Fibroblast of skin of abdomen (primary cell): ENCODE measurements at regions not wholly inside any gene's neighbourhood (a gene's known extent, or its start where the extent isn't known, plus 50 kb on each side); places are given as distances from the start of the nearest gene placed in this dataset.

ENCODE experiments used
- DNase-seq: peaks from one replicate; pipeline ENCODE4 v3.0.0-alpha.2; 2013

DNA sequence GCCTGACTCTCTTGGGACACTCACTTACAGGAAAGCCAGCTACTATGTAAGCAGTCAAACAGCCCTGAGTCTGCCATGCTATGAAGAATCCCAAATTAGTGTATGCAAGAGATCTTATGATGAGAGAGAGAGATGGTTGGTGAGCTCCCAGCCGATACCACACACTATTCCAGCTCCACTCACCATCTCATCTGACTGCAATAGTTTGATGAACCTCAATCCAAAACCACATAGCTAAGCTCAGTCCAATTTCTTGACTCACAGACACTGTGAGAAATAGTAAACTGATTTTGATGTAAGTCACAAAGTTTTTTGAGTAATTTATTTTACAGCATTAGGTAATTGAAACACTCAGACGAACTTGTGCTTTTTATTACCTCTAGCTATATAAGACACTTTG lies 441.4 kb downstream of the COL12A1 start:
- peak; percentile 43 for DNase-seq

GRCh38 chr6:74762841-74763240 lies 443.0 kb downstream of the COL12A1 start:
- no peak for DNase-seq

- DNase-seq = no peak
Observed at GRCh38 chr6:74757813-74758212, 448.0 kb downstream of the COL12A1 start.

- DNase-seq = no peak
Observed at GRCh38 chr6:74756923-74757322, 448.9 kb downstream of the COL12A1 start.

GRCh38 chr6:74755778-74756177 lies 450.1 kb downstream of the COL12A1 start:
- no peak for DNase-seq

DNA sequence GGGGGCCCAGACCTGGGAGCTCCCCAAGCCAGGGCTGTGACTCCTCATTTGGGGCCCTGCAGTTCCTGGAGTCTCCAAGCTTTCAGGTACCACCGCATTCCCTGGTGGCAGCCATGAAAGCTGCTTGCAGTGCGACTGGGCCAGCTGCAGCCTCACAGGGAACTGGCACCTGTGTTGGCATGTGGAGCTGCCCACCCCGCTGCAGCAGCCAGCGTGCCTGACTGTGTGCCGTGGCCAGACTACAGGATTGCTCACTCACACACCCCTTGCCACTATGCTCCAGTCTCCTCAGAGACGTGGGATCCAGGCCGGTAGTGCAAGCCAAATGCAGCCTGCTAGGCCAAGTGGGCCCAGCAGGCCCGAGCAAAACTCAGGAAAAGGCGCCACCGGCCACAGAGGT lies 450.7 kb downstream of the COL12A1 start:
- no peak for DNase-seq

- DNase-seq = no peak
Observed at GRCh38 chr6:74753883-74754600, 451.8 kb downstream of the COL12A1 start.

DNA sequence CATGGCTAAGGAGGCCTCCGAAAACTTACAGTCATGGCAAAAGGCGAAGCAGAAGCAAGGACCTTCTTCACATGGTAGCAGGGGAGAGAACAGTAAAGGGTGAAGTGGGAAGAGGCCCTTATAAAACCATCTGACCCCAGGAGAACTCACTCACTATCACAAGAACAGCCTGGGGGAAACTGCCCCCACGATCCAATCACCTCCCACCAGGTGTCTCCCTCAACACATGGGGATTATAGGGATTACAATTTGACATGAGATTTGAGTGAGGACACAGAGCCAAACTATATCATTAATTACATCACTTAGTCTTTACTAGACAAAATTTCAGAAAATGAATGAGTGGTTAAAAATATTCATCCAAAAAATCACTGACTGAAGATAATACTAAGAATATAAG lies 453.6 kb downstream of the COL12A1 start:
- DNase-seq = no peak

- DNase-seq = no peak
Observed at GRCh38 chr6:74750826-74751225, 455.0 kb downstream of the COL12A1 start.

DNA sequence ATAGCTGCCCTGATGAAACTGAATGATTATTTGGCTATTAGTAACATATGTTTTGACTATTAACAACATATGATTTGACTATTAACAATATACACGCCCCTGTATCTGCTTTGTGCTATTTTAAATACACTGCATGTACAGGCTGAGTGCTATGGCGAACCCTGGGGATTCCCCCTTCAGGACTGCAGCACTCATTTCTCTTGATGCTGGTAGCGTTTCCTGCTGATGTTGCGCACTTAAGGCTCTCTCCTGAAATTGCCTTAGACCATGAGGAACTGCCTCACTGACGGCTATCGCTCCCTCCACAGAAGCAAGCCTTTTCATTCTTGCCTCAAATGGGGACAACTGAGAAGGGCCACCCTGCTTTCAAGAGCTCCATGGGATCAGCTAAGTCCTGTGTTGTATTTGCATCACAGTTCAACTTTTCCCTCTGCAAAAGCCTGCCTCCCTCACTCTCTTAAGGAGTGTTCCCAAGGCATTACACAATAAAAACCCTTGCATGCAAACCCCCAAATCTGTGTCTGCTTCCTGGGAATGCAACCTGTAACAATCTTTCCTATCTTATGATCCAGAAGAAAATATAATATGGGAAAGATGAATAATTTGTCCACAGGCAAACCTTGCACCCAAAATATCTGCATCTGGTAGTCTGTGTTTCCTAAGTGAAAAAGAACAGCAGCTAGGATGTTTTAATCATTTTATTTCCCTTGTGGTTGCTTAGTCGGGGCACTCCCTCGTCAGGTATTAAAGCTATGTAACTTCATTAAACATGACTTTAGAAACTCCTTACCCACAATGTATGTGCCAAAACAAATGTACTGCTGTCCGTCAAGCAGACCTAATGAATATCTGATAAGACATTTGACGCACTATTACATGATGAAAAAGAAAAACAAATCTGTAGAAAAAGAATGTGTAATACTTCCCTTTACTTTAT lies 456.4 kb downstream of the COL12A1 start:
- DNase-seq = peak; percentile 58

DNA sequence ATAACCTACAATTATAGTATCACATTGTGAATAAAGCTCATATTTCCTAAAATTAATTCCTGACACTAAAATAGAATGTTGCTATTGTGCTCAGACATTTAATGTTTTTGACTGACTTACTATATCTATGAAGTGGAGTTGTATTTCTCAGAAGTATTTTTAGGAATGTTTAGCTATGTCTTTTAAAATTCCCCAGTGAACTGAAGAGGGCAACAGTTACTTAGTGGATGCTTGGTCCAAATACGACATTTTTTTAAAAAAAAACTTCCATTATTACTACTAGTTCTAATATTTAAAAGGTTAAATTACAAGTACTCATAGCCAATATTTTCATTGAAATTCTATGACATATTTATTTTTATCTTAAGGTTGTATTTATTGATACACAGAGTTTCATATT lies 460.2 kb downstream of the COL12A1 start:
- no peak for DNase-seq

- no peak for DNase-seq
Observed at GRCh38 chr6:74742793-74743508, 462.9 kb downstream of the COL12A1 start.

DNA sequence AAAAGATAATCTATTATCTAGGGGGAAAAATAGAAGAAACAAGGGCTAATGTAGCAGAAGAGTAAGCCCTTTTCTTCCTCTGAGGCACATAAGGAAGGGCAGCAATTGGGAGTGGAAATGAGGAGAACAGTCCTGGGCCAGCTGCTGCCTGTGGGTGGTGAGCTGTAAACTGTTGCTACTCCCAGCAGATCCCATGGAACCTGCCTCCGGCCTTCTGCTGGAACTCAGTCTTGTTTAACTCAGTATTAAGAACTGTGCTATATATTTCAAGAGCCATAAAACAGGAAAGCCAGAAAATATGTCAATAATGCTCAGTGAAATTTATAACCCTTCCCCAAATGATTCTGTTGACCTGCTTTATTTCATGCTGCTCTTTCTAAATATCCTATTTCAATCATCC lies 464.2 kb downstream of the COL12A1 start:
- DNase-seq = peak; percentile 53

DNA sequence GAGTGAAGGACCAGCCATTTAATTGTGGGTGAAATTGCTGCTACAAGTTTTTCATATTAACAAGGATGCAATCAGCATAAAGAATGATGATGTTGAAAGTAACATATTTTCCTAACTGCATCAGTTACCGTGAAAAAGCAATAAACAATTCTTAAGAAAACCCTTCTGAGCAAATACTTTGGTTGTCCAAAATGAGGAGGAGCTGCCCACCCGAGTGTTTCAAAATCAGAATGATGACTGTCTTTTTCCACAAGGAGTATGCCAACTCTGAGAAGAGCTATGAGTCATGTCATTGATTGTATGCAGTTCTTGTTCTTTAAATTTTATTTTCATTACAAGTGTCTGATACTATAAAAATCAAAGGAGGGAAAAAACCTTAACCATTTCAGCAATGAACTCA lies 470.5 kb downstream of the COL12A1 start:
- peak; percentile 96 for DNase-seq

GRCh38 chr6:74734901-74735300 lies 471.0 kb downstream of the COL12A1 start:
- DNase-seq = no peak

DNA sequence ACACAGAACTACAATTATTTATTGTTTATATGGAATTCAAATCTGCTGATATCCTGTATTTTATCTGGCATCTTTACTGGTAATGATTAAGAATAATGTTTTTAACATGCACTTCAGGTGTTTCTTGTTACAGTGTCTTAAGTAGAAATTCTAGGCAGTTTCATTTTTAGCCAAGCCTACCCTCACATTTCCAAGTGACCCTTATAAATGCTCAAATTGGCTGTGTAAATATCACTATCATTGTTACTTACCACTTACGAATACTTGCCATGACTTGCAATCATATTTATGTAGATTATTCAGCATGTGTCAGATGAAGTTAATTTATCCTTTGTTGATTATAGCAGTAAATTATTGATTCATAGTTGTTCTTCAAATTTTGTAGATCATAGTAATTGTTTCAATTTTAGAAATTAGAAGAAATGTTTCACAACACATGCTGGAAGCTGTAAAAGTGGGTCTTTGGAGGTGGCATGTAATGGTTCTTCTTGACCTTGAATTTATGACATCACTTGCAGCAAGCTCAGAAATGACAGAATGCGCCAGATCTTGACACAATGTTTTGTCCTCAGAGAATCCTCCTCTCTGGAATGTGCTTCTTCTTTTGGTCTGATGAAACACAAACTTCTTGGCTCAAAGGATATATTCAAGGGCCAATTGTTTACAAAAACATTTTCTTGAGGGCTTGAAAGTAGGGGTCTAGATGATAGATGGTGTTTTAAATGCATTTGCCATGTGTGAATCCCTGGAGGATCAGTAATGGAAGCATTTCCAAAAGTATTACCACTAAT lies 471.8 kb downstream of the COL12A1 start:
- DNase-seq = peak; percentile 39

GRCh38 chr6:74731931-74732330 lies 473.9 kb downstream of the COL12A1 start:
- peak; percentile 91 for DNase-seq

- DNase-seq = peak; percentile 57
Observed at GRCh38 chr6:74731204-74731603, 474.6 kb downstream of the COL12A1 start.

- DNase-seq = no peak
Observed at GRCh38 chr6:74720923-74721322, 484.9 kb downstream of the COL12A1 start.

GRCh38 chr6:74717591-74717990 lies 488.3 kb downstream of the COL12A1 start:
- peak; percentile 25 for DNase-seq

- peak; percentile 74 for DNase-seq
Observed at GRCh38 chr6:74715355-74716085, 490.3 kb downstream of the COL12A1 start.

- peak; percentile 69 for DNase-seq
Observed at GRCh38 chr6:74713941-74714340, 491.9 kb downstream of the COL12A1 start.
